ENCODE measurements at regions not wholly inside any gene's neighbourhood (a gene's known extent, or its start where the extent isn't known, plus 50 kb on each side); places are given as distances from the start of the nearest gene placed in this dataset.

GRCh38 chr7:25834050-25834449 lies 317.9 kb upstream of the NFE2L3 start:
- DNase-seq, result no peak
- TF ChIP-seq, protein P1, sequence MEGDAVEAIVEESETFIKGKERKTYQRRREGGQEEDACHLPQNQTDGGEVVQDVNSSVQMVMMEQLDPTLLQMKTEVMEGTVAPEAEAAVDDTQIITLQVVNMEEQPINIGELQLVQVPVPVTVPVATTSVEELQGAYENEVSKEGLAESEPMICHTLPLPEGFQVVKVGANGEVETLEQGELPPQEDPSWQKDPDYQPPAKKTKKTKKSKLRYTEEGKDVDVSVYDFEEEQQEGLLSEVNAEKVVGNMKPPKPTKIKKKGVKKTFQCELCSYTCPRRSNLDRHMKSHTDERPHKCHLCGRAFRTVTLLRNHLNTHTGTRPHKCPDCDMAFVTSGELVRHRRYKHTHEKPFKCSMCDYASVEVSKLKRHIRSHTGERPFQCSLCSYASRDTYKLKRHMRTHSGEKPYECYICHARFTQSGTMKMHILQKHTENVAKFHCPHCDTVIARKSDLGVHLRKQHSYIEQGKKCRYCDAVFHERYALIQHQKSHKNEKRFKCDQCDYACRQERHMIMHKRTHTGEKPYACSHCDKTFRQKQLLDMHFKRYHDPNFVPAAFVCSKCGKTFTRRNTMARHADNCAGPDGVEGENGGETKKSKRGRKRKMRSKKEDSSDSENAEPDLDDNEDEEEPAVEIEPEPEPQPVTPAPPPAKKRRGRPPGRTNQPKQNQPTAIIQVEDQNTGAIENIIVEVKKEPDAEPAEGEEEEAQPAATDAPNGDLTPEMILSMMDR (IDR thresholded peaks at IDR 0.05; ENCODE audit: low read depth, low read length, missing control alignments), result no peak
- no peak overlapping the region for H3K4me3 ChIP-seq (ENCODE audit: low read depth, low read length)
- no peak overlapping the region for H3K27ac ChIP-seq
- in situ Hi-C loops (cut with HindIII; ENCODE audit: low pct_ligation_motif_present, low sequenced_read_pairs), result no loop called here
- H3K36me3 ChIP-seq (replicated peaks), result no peaks in the 10 kb centered on the region
- no peaks in the 10 kb centered on the region for H3K27me3 ChIP-seq (replicated peaks)

DNA sequence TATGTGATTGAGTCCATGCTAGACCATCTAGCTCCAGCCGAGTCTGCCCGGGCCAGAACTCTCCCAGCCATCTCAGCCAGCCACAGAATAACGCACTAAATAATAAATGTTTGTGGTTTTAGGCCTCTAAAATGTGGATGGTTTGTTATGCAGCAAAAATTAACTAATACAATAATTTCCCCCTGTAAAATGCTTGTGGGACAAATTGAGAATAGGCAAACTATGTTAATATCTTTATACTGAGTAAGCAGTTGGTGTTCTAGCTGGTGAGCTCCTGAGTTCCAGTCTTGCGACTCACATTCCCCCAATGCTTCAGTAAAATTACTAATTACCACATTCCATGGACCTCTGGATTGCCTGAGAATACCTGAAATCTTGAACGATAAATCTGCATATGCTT lies 316.8 kb upstream of the NFE2L3 start:
- TF ChIP-seq, protein P1 (IDR thresholded peaks at IDR 0.05; ENCODE audit: low read depth, low read length, missing control alignments), result no peak
- no peak for DNase-seq

DNA sequence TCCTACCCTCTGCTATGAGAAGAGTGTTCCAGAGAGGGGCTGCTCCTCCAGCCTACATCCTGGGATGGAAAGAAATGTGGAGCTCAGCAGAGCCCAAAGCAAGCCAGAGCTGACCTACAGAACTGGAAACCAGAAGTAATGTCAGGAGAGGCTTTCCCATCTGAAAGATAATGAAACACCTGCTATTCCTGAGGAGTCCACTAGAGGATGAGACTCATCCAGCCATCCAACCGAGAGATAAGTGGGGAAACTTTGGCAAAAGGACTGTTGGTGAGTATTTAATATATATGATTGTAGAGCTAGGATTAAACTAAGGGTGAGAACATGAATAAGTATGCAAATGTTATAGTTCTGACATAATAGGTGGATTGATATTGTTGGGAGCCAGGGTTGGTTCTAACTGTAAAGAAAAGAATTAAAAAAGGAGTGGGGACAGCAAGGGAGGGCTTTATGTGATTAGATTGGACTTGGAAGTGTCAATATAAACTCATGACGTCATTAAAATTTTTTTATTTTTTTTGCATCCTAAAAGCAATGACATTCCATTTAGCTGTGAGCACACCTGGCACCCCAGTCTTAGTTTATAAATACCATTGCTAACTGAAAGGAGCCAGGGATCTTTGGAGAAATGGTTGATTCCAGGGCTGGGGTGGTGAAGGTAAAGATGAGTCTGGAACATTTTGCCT lies 312.8 kb upstream of the NFE2L3 start:
- Histone ChIP-seq H3K27ac (no peak overlapping the region), H3K36me3 (replicated peaks) (no peaks in the 10 kb centered on the region), H3K4me3 (ENCODE audit: low read depth, low read length) (no peak overlapping the region), H3K27me3 (replicated peaks) (no peaks in the 10 kb centered on the region)
- TF ChIP-seq, protein P1 (IDR thresholded peaks at IDR 0.05; ENCODE audit: low read depth, low read length, missing control alignments), result peak; percentile 66
- no peak for DNase-seq
- in situ Hi-C loops (cut with HindIII; ENCODE audit: low pct_ligation_motif_present, low sequenced_read_pairs), result no loop called here

More for the DNA sequence above, 316.8 kb upstream of the NFE2L3 start:
- Histone ChIP-seq H3K4me3 (ENCODE audit: low read depth, low read length) (no peak overlapping the region), H3K36me3 (replicated peaks) (no peaks in the 10 kb centered on the region), H3K27me3 (replicated peaks) (no peaks in the 10 kb centered on the region), H3K27ac (peak overlapping the region; percentile 37)
- in situ Hi-C loops (cut with HindIII; ENCODE audit: low pct_ligation_motif_present, low sequenced_read_pairs), result no loop called here

DNA sequence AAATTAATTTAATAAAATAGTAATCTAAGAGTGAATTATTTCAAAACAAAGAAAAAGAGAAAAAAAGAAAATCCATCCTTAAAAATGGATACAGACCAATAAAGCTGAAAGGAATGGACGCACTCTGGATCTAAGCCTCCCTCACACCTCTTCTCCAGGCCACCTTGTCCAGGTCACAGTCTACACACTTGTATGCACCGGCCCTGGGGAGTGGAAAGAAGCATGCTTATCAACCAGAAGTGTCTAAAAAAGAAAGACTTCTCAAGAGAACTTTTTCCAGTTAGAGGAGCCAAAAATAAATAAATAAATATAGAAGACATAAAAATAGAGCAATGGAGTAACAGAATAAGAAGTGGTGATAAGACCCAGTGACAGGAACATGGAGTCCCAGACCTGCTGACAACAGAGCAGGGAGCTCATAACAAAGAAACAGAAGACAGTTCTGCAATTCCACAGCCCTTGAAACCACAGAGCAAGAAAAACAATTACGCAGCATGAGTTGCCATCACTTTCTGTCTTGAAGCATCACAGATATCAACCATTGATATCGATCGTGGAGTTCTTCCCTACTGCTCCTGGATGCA lies 311.7 kb upstream of the NFE2L3 start:
- H3K36me3 ChIP-seq (replicated peaks), result no peaks in the 10 kb centered on the region
- TF ChIP-seq, protein P1 (IDR thresholded peaks at IDR 0.05; ENCODE audit: low read depth, low read length, missing control alignments), result no peak
- DNase-seq, result no peak
- in situ Hi-C loops (cut with HindIII; ENCODE audit: low pct_ligation_motif_present, low sequenced_read_pairs), result no loop called here
- H3K27ac ChIP-seq, result no peak overlapping the region
- H3K27me3 ChIP-seq (replicated peaks), result no peaks in the 10 kb centered on the region
- H3K4me3 ChIP-seq (ENCODE audit: low read depth, low read length), result no peak overlapping the region

DNA sequence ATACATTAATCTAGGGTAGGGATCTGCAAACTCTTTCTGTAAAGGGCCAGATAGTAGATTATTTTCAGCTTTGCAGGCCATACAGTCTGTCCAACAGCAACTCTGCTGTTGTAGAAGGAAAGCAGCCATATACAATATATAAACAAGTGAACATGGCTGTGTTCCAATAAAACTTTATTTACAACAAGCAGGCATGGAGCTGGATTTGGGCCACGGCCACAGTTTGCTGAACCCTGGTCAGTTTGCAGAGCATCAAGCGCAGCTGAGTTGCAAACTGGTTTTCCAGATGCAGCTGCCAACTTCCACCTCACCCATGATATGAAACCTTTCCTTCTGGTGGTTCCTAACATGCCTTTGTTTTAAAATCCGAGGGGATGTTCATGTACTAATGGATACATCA lies 310.4 kb upstream of the NFE2L3 start:
- no peak overlapping the region for H3K4me3 ChIP-seq (ENCODE audit: low read depth, low read length)
- in situ Hi-C loops (cut with HindIII; ENCODE audit: low pct_ligation_motif_present, low sequenced_read_pairs), result no loop called here
- TF ChIP-seq, protein P1 (IDR thresholded peaks at IDR 0.05; ENCODE audit: low read depth, low read length, missing control alignments), result no peak
- DNase-seq, result no peak
- no peaks in the 10 kb centered on the region for H3K36me3 ChIP-seq (replicated peaks)
- no peaks in the 10 kb centered on the region for H3K27me3 ChIP-seq (replicated peaks)
- no peak overlapping the region for H3K27ac ChIP-seq

All from brain microvascular endothelial cell (primary cell).